ENCODE measurements at regions not wholly inside any gene's neighbourhood (a gene's known extent, or its start where the extent isn't known, plus 50 kb on each side); places are given as distances from the start of the nearest gene placed in this dataset.

DNA sequence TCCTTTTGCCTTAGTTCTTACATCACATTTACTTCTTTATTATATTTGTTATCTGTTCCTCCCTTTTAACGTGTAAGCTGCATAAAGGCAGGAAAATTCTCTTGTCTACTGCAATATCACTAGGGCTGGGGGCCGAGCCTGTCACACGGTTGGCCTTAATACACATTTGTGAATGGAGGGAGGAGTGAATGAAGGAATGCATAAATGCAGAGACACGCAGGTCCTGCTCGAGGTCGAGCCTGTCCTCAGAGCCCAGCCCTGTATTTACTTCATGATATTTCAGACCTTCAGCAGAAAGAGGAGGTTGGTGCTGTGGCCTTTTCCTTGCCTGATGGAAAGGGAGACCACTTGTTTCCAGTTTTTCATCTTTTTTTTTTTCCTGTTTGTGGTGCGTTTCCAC is 671.3 kb downstream of the PTPRU start:
- H3K36me3 ChIP-seq (ENCODE audit: control insufficient read depth in 1 of 2, insufficient read depth in 2 of 2, low read length in 2 of 2), result no peaks in the 10 kb centered on the region
- no peak overlapping the region for H3K4me3 ChIP-seq (ENCODE audit: low read depth in 1 of 2, low read length in 2 of 2)
- H3K27me3 ChIP-seq (ENCODE audit: low read depth, low read length), result no peaks in the 10 kb centered on the region
- no peaks in the 10 kb centered on the region for H3K4me1 ChIP-seq (ENCODE audit: control insufficient read depth in 1 of 2, insufficient read depth in 2 of 2, low read length in 2 of 2)
- no peaks in the 10 kb centered on the region for H3K9me3 ChIP-seq (ENCODE audit: control insufficient read depth in 1 of 2, low read length in 2 of 2)
- no peak overlapping the region for H3K27ac ChIP-seq (ENCODE audit: low read length)

GRCh38 chr1:29906927-29907326 is 670.6 kb downstream of the PTPRU start:
- H3K36me3 ChIP-seq (ENCODE audit: control insufficient read depth in 1 of 2, insufficient read depth in 2 of 2, low read length in 2 of 2), result no peaks in the 10 kb centered on the region
- H3K9me3 ChIP-seq (ENCODE audit: control insufficient read depth in 1 of 2, low read length in 2 of 2), result no peaks in the 10 kb centered on the region
- H3K27me3 ChIP-seq (ENCODE audit: low read depth, low read length), result no peaks in the 10 kb centered on the region
- no peak overlapping the region for H3K27ac ChIP-seq (ENCODE audit: low read length)
- no peak overlapping the region for H3K4me3 ChIP-seq (ENCODE audit: low read depth in 1 of 2, low read length in 2 of 2)
- no peaks in the 10 kb centered on the region for H3K4me1 ChIP-seq (ENCODE audit: control insufficient read depth in 1 of 2, insufficient read depth in 2 of 2, low read length in 2 of 2)

DNA sequence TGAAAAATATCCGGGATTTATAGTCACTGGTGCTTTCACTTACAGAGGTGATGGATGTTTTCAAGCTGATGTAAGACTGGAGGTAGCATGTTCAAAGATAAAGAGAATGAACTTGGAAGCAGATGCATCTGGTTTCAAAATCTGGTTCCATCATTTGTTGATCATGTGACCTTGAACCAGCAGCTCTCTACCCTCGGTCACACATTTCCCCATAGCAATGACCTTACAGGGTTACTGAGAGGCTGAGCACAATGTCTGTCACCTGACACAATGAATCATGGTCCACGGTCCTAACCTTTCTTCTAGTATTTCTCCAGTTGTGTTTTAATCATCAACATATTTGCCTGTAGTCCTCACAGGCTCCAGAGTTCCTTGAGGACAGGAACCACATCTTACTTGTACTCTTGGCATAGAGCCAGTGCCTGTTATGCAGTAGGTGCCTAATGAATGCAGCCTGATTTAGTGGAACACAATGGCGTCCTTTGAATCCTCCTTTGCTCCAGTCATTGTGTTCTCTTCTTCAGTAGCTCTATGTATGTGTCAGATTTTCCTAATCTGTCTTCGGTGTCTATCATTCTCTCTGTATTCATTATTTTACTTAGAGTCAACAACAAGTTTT is 667.3 kb downstream of the PTPRU start:
- no peak overlapping the region for H3K27ac ChIP-seq (ENCODE audit: low read length)
- no peak overlapping the region for H3K4me3 ChIP-seq (ENCODE audit: low read depth in 1 of 2, low read length in 2 of 2)
- peaks cover 0 to 4% of the 10 kb centered on the region in 2 donors for H3K4me1 ChIP-seq (ENCODE audit: control insufficient read depth in 1 of 2, insufficient read depth in 2 of 2, low read length in 2 of 2)
- H3K36me3 ChIP-seq (ENCODE audit: control insufficient read depth in 1 of 2, insufficient read depth in 2 of 2, low read length in 2 of 2), result no peaks in the 10 kb centered on the region
- no peaks in the 10 kb centered on the region for H3K27me3 ChIP-seq (ENCODE audit: low read depth, low read length)
- no peaks in the 10 kb centered on the region for H3K9me3 ChIP-seq (ENCODE audit: control insufficient read depth in 1 of 2, low read length in 2 of 2)

GRCh38 chr1:29901624-29902325 is 665.5 kb downstream of the PTPRU start:
- peaks cover 0 to 4% of the 10 kb centered on the region in 2 donors for H3K4me1 ChIP-seq (ENCODE audit: control insufficient read depth in 1 of 2, insufficient read depth in 2 of 2, low read length in 2 of 2)
- H3K27me3 ChIP-seq (ENCODE audit: low read depth, low read length), result peaks cover 4% of the 10 kb centered on the region
- no peak overlapping the region for H3K27ac ChIP-seq (ENCODE audit: low read length)
- no peaks in the 10 kb centered on the region for H3K9me3 ChIP-seq (ENCODE audit: control insufficient read depth in 1 of 2, low read length in 2 of 2)
- H3K4me3 ChIP-seq (ENCODE audit: low read depth in 1 of 2, low read length in 2 of 2), result no peak overlapping the region
- no peaks in the 10 kb centered on the region for H3K36me3 ChIP-seq (ENCODE audit: control insufficient read depth in 1 of 2, insufficient read depth in 2 of 2, low read length in 2 of 2)

DNA sequence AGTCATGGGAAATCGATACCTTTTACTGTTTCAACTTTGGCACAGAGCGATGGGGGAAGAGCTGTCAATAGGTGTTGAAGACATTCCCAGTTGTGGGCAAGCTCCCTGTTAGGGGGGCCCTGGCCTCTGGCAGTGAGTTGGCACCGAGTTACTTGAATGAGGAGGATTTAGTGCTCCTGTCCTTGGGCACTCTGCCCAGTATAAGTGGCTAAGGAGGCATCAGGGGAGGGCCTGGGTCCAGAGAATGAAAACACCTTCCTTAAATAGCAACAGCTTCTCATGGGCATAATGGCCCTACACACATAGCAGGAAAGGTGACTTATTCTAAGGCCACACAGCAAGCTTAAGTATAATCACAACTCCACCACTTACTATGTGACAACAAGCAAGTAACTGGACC is 664.4 kb downstream of the PTPRU start:
- H3K27me3 ChIP-seq (ENCODE audit: low read depth, low read length), result peaks cover 11% of the 10 kb centered on the region
- H3K9me3 ChIP-seq (ENCODE audit: control insufficient read depth in 1 of 2, low read length in 2 of 2), result no peaks in the 10 kb centered on the region
- no peak overlapping the region for H3K4me3 ChIP-seq (ENCODE audit: low read depth in 1 of 2, low read length in 2 of 2)
- peaks cover 0 to 4% of the 10 kb centered on the region in 2 donors for H3K4me1 ChIP-seq (ENCODE audit: control insufficient read depth in 1 of 2, insufficient read depth in 2 of 2, low read length in 2 of 2)
- no peaks in the 10 kb centered on the region for H3K36me3 ChIP-seq (ENCODE audit: control insufficient read depth in 1 of 2, insufficient read depth in 2 of 2, low read length in 2 of 2)
- H3K27ac ChIP-seq (ENCODE audit: low read length), result no peak overlapping the region

DNA sequence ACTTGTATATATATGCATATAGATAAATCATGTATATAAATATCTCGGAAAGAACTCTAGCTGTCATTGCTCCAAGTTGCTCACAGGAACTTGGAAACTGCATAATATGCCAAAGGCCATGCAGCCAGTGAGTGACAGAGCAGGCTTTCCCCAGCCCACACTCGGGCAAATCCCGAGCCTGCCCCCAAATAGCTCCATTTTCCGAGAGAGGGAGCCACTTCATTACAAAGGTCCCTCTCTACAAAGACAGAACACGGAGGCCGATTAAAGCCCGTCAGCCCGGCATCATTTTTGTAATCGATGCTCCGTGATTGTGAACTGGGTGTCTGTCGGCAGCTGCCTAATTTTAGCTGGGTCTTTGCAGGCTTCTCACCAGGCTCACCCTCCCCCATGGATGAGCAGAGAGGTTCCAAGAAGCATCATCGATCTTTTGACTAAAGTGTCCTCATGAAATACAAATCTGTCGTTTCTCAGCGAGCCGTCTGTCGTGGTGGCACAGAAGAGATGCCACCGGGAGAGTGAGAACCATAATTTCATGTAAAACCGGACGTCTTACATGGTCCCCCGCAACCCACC is 663.9 kb downstream of the PTPRU start:
- H3K4me3 ChIP-seq (ENCODE audit: low read depth in 1 of 2, low read length in 2 of 2), result no peak overlapping the region
- no peaks in the 10 kb centered on the region for H3K9me3 ChIP-seq (ENCODE audit: control insufficient read depth in 1 of 2, low read length in 2 of 2)
- peaks cover 13% of the 10 kb centered on the region for H3K27me3 ChIP-seq (ENCODE audit: low read depth, low read length)
- peaks cover 0 to 4% of the 10 kb centered on the region in 2 donors for H3K4me1 ChIP-seq (ENCODE audit: control insufficient read depth in 1 of 2, insufficient read depth in 2 of 2, low read length in 2 of 2)
- H3K36me3 ChIP-seq (ENCODE audit: control insufficient read depth in 1 of 2, insufficient read depth in 2 of 2, low read length in 2 of 2), result no peaks in the 10 kb centered on the region
- no peak overlapping the region for H3K27ac ChIP-seq (ENCODE audit: low read length)

GRCh38 chr1:29896791-29897714 is 660.7 kb downstream of the PTPRU start:
- Histone ChIP-seq H3K27ac (ENCODE audit: low read length) (no peak overlapping the region), H3K4me1 (ENCODE audit: control insufficient read depth in 1 of 2, insufficient read depth in 2 of 2, low read length in 2 of 2) (peaks cover 0 to 4% of the 10 kb centered on the region in 2 donors), H3K27me3 (ENCODE audit: low read depth, low read length) (peaks cover 18% of the 10 kb centered on the region), H3K4me3 (ENCODE audit: low read depth in 1 of 2, low read length in 2 of 2) (no peak overlapping the region), H3K9me3 (ENCODE audit: control insufficient read depth in 1 of 2, low read length in 2 of 2) (no peaks in the 10 kb centered on the region), H3K36me3 (ENCODE audit: control insufficient read depth in 1 of 2, insufficient read depth in 2 of 2, low read length in 2 of 2) (no peaks in the 10 kb centered on the region)

DNA sequence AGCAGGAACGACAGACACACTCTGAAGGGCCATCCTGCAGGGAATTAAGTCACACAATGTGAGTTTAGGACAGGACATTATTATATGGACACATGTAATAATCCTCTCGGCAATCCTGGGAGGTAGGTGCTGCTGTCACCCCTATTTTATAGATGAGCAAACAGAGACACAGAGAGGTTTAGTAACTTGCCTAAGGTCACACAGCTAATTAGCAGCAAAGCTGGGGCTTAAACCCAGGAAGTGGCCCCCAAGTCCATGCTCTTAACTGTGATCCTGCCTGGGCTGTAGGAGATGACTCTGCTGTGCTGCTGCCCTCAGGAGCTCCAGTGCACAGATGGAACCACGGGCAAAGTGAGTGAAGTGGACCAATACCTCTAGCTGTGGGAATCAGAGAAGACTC is 660.0 kb downstream of the PTPRU start:
- Histone ChIP-seq H3K27ac (ENCODE audit: low read length) (no peak overlapping the region), H3K9me3 (ENCODE audit: control insufficient read depth in 1 of 2, low read length in 2 of 2) (no peaks in the 10 kb centered on the region), H3K27me3 (ENCODE audit: low read depth, low read length) (peaks cover 18% of the 10 kb centered on the region), H3K4me3 (ENCODE audit: low read depth in 1 of 2, low read length in 2 of 2) (no peak overlapping the region), H3K36me3 (ENCODE audit: control insufficient read depth in 1 of 2, insufficient read depth in 2 of 2, low read length in 2 of 2) (no peaks in the 10 kb centered on the region), H3K4me1 (ENCODE audit: control insufficient read depth in 1 of 2, insufficient read depth in 2 of 2, low read length in 2 of 2) (no peaks in the 10 kb centered on the region)

- Histone ChIP-seq H3K9me3 (ENCODE audit: control insufficient read depth in 1 of 2, low read length in 2 of 2) (no peaks in the 10 kb centered on the region), H3K36me3 (ENCODE audit: control insufficient read depth in 1 of 2, insufficient read depth in 2 of 2, low read length in 2 of 2) (no peaks in the 10 kb centered on the region), H3K4me1 (ENCODE audit: control insufficient read depth in 1 of 2, insufficient read depth in 2 of 2, low read length in 2 of 2) (no peaks in the 10 kb centered on the region), H3K27ac (ENCODE audit: low read length) (no peak overlapping the region), H3K4me3 (ENCODE audit: low read depth in 1 of 2, low read length in 2 of 2) (no peak overlapping the region), H3K27me3 (ENCODE audit: low read depth, low read length) (peaks cover 18% of the 10 kb centered on the region)
These were observed 658.9 kb downstream of the PTPRU start for GRCh38 chr1:29895201-29895600.

GRCh38 chr1:29894311-29894710 is 658.0 kb downstream of the PTPRU start:
- peaks cover 18% of the 10 kb centered on the region for H3K27me3 ChIP-seq (ENCODE audit: low read depth, low read length)
- no peak overlapping the region for H3K4me3 ChIP-seq (ENCODE audit: low read depth in 1 of 2, low read length in 2 of 2)
- no peaks in the 10 kb centered on the region for H3K4me1 ChIP-seq (ENCODE audit: control insufficient read depth in 1 of 2, insufficient read depth in 2 of 2, low read length in 2 of 2)
- no peaks in the 10 kb centered on the region for H3K9me3 ChIP-seq (ENCODE audit: control insufficient read depth in 1 of 2, low read length in 2 of 2)
- H3K36me3 ChIP-seq (ENCODE audit: control insufficient read depth in 1 of 2, insufficient read depth in 2 of 2, low read length in 2 of 2), result no peaks in the 10 kb centered on the region
- H3K27ac ChIP-seq (ENCODE audit: low read length), result no peak overlapping the region

- no peak overlapping the region for H3K4me3 ChIP-seq (ENCODE audit: low read depth in 1 of 2, low read length in 2 of 2)
- peaks cover 18% of the 10 kb centered on the region for H3K27me3 ChIP-seq (ENCODE audit: low read depth, low read length)
- H3K36me3 ChIP-seq (ENCODE audit: control insufficient read depth in 1 of 2, insufficient read depth in 2 of 2, low read length in 2 of 2), result no peaks in the 10 kb centered on the region
- no peaks in the 10 kb centered on the region for H3K4me1 ChIP-seq (ENCODE audit: control insufficient read depth in 1 of 2, insufficient read depth in 2 of 2, low read length in 2 of 2)
- no peak overlapping the region for H3K27ac ChIP-seq (ENCODE audit: low read length)
- no peaks in the 10 kb centered on the region for H3K9me3 ChIP-seq (ENCODE audit: control insufficient read depth in 1 of 2, low read length in 2 of 2)
These were observed 657.5 kb downstream of the PTPRU start for GRCh38 chr1:29893806-29894205.
